HG03439 (cell line): ENCODE measurements at regions not wholly inside any gene's neighbourhood (a gene's known extent, or its start where the extent isn't known, plus 50 kb on each side); places are given as distances from the start of the nearest gene placed in this dataset.

ENCODE experiments used
- ATAC-seq: cut with Tn5 transposase; IDR thresholded peaks from one replicate; pipeline ENCODE4 v1.9.1; 2021; ENCODE audit warnings: mild to moderate bottlenecking, moderate library complexity; ENCODE audit not compliant: unreplicated experiment

GRCh38 chr4:164446516-164446915, 307.4 kb upstream of the SMIM31 start:
- ATAC-seq: no peak

DNA sequence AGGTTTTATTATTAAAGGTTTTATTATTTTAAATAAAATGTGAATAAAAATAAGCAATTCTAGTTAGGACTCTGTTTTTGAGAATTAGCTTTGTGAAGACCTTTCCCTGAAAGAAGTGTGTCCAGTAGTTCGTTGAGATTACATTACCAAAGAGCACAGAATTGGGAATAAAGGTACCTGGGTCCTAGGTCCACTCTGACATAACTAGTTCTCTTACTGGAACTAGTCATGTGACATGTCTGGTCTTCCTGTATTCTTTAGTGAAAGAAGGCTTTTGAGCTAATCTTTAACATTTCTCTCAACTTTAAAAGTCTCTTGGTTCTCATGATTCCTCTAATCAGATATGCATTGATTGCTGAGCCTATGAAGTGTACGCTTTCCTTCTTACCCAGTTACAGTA, 292.0 kb upstream of the SMIM31 start:
- no peak for ATAC-seq

GRCh38 chr4:164462471-164462870, 291.5 kb upstream of the SMIM31 start:
- no peak for ATAC-seq

GRCh38 chr4:164464313-164464712, 289.6 kb upstream of the SMIM31 start:
- ATAC-seq: no peak

DNA sequence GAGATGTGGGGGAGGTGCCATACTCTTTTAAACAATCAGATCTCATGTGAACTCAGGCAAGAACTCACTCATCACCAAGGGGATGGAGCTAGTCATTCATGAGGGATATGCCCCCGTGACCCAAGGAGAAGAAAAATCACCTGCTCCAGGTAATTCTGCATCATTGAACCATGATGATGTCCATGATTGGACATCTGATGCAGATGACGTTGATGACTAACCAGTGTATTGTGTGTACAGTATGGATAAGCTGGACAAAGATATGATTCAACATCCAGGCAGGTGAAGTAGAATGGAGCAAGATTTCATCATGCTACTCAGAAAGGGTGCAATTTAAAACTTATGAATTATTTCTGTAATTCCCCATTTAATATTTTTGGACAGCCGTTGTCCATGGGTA, 286.4 kb upstream of the SMIM31 start:
- ATAC-seq: no peak

- ATAC-seq: no peak
These were observed 272.4 kb upstream of the SMIM31 start for GRCh38 chr4:164481306-164482091.

GRCh38 chr4:164482092-164482404, 271.9 kb upstream of the SMIM31 start:
- ATAC-seq: no peak

GRCh38 chr4:164482758-164483157, 271.2 kb upstream of the SMIM31 start:
- no peak for ATAC-seq

DNA sequence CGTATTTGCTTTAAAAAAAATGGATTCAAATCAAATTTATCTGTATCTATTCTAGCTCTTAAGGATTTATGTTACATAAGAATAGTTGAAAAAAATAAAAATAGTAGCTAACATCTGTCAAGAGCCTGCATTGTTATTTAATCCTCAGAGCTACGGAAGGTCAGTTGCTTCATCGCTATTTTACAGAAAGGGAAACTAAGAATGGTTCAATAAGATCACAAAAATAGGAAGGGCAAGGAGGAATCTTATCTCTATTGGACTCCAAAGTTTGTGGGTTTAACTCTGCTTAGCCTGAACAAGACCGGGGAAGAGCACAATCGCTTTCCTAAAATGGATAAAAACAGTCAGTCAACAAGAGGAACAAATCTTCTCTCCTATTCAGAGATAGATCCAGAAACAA, 270.2 kb upstream of the SMIM31 start:
- ATAC-seq: no peak

DNA sequence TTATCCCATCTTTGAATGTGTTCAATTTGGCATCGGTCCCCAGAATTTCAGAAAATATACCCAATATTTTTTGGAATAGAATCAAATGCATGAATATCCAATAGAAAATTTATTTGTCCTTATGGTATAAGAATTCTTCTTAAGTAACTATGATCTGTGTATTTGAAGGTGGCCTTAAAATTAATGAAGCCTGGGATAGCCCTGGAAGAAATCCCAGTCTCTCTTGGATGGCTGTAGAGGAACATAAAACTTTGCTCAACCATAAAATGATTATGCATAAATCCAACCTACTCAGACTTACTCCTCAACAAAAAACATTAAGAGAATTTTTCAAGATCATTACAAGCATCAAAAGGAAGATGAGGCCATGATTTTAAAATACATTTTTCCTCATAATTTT, 269.4 kb upstream of the SMIM31 start:
- no peak for ATAC-seq

DNA sequence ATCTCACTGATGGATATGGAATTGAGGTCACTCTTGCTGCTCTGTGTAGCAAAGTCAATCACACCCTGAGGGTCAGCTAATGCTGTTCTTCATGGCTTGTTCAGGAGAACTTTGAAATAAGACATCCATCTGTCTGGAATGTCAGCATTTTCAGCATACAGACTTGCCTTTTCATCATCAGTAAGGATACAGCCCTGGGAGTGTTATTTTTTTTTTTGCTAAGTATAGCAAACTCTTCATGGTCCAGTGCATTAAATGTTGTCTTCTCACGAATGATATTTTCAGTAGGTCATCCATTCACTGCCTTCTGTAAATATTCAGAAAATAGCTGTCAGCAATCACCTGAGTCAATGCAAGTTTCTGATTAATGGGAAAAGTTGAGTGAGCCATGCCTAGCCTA, 268.8 kb upstream of the SMIM31 start:
- ATAC-seq: no peak

GRCh38 chr4:164488114-164488513, 265.8 kb upstream of the SMIM31 start:
- ATAC-seq: no peak

- no peak for ATAC-seq
These were observed 252.9 kb upstream of the SMIM31 start for GRCh38 chr4:164501074-164501473.

DNA sequence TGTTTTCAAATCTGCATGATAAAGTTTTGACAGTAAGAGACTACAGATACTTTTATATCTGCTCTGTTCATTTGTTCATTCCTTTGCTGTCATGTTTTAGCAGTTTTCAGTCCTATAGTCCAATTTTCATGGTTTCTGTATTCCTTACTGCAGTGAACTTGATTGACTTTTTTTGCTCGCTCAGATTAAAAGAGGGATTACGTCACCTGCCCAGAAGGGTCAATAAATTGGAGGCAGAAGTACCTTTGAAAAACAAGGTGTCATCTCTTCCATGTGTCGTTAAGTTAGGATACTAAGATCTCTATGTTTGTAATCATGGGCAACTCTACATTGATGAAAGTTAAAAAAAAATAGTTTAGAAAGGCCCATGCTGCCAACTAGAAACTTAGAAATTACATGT, 250.1 kb upstream of the SMIM31 start:
- no peak for ATAC-seq

DNA sequence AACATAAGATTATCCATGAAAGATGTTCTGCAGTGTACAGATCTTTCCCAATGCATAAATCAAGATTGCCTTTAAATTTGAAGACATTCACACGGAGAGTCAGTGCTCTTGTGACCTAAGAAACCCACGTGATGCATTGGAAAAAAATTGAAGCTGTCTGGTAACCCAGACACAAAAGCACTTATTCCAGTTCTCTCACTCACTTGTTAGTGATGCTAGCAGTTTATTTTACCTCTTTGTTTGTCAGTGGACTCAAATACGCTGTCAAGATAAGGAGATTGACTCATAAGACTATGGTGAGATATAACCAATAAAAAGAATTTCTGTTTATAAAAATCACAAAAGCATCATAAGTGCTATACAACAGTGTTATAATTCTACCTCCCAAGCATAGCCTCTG, 245.8 kb upstream of the SMIM31 start:
- ATAC-seq: no peak

- no peak for ATAC-seq
These were observed 245.2 kb upstream of the SMIM31 start for GRCh38 chr4:164508771-164509170.

GRCh38 chr4:164509951-164510350, 244.0 kb upstream of the SMIM31 start:
- ATAC-seq: no peak

- no peak for ATAC-seq
These were observed 241.8 kb upstream of the SMIM31 start for GRCh38 chr4:164512124-164512523.

DNA sequence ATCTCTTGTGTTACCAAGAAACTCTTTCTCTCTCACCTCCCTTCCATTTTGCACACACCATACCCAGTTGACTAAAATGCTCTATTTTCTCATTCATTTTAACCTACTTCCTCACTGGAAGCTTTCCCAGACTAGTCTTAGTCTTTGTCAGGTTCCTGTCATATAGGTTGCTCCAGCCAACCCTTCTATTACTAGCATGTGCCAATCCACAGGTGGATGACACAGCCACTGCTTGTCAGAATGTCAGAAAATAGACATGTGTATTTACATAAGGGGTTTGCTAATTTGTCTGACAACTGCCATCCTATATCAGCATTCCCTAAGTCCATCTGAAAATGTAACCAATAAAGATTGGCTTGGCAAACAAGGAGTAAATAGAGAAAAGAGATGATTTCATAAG, 239.2 kb upstream of the SMIM31 start:
- no peak for ATAC-seq

GRCh38 chr4:164524789-164525188, 229.1 kb upstream of the SMIM31 start:
- ATAC-seq: no peak

GRCh38 chr4:164526933-164527583, 226.9 kb upstream of the SMIM31 start:
- no peak for ATAC-seq

GRCh38 chr4:164529058-164529457, 224.9 kb upstream of the SMIM31 start:
- no peak for ATAC-seq

DNA sequence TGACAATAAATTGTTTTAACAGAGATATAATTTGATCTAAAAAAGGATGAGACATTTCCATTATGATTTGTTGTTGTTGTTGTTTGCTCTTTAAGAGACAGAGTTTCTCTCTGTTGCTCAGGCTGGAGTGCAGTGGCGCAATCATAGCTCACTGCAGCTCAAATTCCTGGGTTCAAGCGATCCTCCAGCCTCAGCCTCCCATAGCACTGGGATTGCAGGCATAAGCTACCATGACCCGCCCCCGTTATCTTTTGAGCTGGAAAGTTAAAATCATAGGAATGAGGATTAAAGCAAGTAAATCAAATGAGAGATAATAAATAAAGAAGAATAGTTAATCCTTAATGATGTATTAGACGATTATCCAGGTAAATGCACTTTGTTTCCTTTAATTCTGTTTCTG, 224.4 kb upstream of the SMIM31 start:
- ATAC-seq: no peak
